ENCODE measurements at regions not wholly inside any gene's neighbourhood (a gene's known extent, or its start where the extent isn't known, plus 50 kb on each side); places are given as distances from the start of the nearest gene placed in this dataset.
A peak's percentile ranks its signal among the peaks of the same experiment; 100 is the strongest.

DNA sequence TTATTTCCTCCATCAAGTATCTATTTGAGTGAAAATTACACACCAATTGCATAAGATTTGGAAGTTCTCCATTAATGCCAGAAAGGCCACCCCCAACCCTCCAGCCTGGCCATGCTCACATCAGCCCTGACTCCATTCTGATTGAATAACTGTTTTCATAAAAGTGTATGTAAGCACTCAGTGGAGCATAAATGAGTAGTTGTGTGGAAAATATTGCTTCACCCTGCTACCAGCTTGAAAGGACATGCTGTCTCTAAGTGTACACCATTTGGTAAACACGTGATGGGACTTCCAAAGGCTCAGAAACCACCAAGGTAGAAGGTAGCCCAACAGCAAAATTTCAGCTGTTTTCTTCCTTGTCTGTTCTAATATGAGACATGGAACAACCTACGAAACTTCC is 393.8 kb downstream of the ZNF385D start:
- Histone ChIP-seq H3K27ac (no peak overlapping the region), H3K4me1 (no peaks in the 10 kb centered on the region), H3K27me3 (no peaks in the 10 kb centered on the region), H3K36me3 (no peaks in the 10 kb centered on the region), H3K4me3 (no peak overlapping the region), H3K9me3 (peaks cover 0 to 13% of the 10 kb centered on the region in 2 donors)
- DNase-seq (ENCODE audit: low spot score in 2 of 2): no peak
- intact Hi-C loops (cut with DNase I): no loop called here
- TF ChIP-seq, protein P1, sequence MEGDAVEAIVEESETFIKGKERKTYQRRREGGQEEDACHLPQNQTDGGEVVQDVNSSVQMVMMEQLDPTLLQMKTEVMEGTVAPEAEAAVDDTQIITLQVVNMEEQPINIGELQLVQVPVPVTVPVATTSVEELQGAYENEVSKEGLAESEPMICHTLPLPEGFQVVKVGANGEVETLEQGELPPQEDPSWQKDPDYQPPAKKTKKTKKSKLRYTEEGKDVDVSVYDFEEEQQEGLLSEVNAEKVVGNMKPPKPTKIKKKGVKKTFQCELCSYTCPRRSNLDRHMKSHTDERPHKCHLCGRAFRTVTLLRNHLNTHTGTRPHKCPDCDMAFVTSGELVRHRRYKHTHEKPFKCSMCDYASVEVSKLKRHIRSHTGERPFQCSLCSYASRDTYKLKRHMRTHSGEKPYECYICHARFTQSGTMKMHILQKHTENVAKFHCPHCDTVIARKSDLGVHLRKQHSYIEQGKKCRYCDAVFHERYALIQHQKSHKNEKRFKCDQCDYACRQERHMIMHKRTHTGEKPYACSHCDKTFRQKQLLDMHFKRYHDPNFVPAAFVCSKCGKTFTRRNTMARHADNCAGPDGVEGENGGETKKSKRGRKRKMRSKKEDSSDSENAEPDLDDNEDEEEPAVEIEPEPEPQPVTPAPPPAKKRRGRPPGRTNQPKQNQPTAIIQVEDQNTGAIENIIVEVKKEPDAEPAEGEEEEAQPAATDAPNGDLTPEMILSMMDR (IDR thresholded peaks at IDR 0.05): no peak

DNA sequence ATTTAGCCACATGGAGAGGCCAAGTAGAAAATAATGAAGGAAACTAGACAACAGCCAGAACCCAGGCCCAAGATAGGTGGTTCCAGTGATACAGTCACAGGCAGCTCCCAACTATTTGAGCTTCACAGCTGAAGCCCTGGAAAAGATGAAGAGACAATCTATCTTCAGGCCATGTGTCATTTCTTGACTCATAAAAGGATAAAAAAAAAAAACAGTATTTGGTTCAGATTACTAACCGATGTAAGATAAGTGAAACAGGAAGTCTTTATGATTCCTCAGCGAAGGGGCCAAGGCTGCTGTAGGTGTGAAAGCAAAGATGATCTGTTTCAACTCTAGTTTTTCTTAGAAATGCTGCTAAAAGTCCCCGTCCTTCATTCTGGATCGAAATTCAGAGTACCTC is 394.6 kb downstream of the ZNF385D start:
- Histone ChIP-seq H3K4me3 (no peak overlapping the region), H3K27me3 (no peaks in the 10 kb centered on the region), H3K27ac (no peak overlapping the region), H3K4me1 (no peaks in the 10 kb centered on the region), H3K9me3 (peaks cover 0 to 11% of the 10 kb centered on the region in 2 donors), H3K36me3 (no peaks in the 10 kb centered on the region)
- DNase-seq (ENCODE audit: low spot score in 2 of 2): no peak
- intact Hi-C loops (cut with DNase I): no loop called here
- TF ChIP-seq, protein P1 (IDR thresholded peaks at IDR 0.05): no peak

DNA sequence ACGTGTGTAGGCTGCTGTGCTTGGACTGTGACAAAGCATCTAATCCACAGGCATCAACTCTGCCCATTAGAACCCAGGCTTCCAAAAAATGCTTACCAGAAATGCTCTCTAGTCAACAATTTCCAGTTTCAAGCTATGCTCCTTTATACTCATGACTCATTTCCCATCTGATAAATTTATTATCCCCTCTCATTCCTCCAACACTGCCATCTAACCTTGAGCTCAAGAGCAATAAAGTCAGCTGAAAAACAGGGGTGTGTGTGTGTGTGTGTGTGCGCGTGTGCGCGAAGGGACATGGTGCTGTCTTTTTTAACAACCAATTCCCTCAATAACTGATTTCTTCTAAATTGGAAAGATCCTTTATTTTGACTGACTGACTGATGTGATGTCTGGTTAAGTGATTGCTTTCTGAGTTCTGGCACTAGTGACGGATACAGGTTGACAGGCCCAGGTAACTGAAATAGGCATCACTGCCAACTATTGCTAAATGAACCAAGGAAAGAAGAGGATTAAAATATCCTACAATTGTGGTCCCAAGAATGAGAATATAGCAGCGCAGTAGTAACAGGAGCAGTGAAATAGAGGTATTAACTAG is 405.5 kb downstream of the ZNF385D start:
- no peak overlapping the region for H3K4me3 ChIP-seq
- intact Hi-C loops (cut with DNase I): no loop called here
- no peak for DNase-seq (ENCODE audit: low spot score in 2 of 2)
- H3K27me3 ChIP-seq: no peaks in the 10 kb centered on the region
- no peaks in the 10 kb centered on the region for H3K9me3 ChIP-seq
- no peaks in the 10 kb centered on the region for H3K36me3 ChIP-seq
- no peaks in the 10 kb centered on the region for H3K4me1 ChIP-seq
- TF ChIP-seq, protein P1 (IDR thresholded peaks at IDR 0.05): no peak
- no peak overlapping the region for H3K27ac ChIP-seq

DNA sequence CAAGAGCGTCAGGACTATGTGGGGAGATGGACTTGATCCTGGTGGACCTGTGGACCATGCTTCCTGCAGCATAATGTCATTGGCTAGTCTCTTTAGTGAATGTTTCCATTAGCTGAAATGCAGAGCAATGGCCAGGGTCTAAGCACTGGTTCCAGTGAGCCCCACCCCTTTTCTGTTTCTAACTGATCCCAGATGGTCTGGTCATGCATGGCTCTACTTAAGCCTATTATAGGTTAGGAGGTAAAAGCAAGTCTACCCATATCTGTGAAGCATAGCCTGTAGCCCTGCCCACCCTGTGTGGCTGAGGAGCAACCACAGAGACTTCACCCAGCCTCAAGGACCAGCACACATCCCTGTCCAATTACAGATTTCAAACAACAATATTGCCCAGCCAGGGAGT is 419.2 kb downstream of the ZNF385D start:
- H3K4me1 ChIP-seq: peaks cover 0 to 5% of the 10 kb centered on the region in 2 donors
- no peak overlapping the region for H3K27ac ChIP-seq
- intact Hi-C loops (cut with DNase I): no loop called here
- H3K4me3 ChIP-seq: no peak overlapping the region
- no peaks in the 10 kb centered on the region for H3K36me3 ChIP-seq
- no peaks in the 10 kb centered on the region for H3K27me3 ChIP-seq
- no peaks in the 10 kb centered on the region for H3K9me3 ChIP-seq
- TF ChIP-seq, protein P1 (IDR thresholded peaks at IDR 0.05): no peak
- no peak for DNase-seq (ENCODE audit: low spot score in 2 of 2)

DNA sequence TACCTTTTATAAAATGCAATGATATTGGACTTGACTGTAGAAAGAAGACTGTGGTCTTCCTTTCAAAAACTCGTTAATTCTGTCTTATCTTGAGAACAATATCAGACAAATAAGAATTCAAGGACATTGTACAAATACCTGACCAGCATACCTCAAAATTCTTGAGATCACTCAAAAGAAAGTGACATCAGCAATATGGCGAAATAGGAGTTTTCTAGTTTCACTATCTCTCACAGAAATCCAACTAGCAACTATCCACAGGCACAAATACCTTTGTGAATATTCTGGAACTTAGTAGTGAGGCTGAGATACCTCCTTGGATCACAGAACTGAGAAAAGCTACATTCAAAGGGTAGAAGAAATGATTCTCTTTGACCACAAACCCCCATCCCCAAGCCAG is 419.7 kb downstream of the ZNF385D start:
- TF ChIP-seq, protein P1 (IDR thresholded peaks at IDR 0.05): no peak
- intact Hi-C loops (cut with DNase I): no loop called here

DNA sequence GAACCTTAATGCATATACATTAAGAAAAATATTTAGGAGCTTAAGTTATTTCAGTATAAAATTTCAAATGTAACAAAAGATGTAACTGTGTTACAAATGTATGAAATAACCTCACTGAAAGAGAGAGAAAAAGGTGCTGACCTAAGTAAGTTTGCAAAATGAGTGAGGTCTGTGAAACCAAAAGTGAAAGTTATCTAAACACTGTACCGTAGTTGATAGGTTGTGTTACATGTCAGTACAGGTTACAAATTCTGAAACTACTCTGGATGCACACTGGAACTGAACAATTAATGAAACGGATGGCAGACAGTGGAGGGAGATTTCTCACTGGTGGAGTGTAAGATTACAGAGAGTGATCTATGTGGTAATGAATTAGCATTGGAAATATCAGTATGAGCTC is 420.7 kb downstream of the ZNF385D start:
- TF ChIP-seq, protein P1 (IDR thresholded peaks at IDR 0.05): no peak
- Histone ChIP-seq H3K27ac (no peak overlapping the region), H3K9me3 (no peaks in the 10 kb centered on the region), H3K4me1 (peaks cover 0 to 9% of the 10 kb centered on the region in 2 donors), H3K27me3 (no peaks in the 10 kb centered on the region), H3K4me3 (peak overlapping the region; percentile 23 to 34), H3K36me3 (no peaks in the 10 kb centered on the region)
- DNase-seq (ENCODE audit: low spot score in 2 of 2): no peak
- intact Hi-C loops (cut with DNase I): no loop called here

More for the DNA sequence above, 419.7 kb downstream of the ZNF385D start:
- Histone ChIP-seq H3K36me3 (no peaks in the 10 kb centered on the region), H3K4me3 (no peak overlapping the region), H3K4me1 (peaks cover 0 to 5% of the 10 kb centered on the region in 2 donors), H3K27ac (no peak overlapping the region), H3K9me3 (no peaks in the 10 kb centered on the region), H3K27me3 (no peaks in the 10 kb centered on the region)
- DNase-seq (ENCODE audit: low spot score in 2 of 2): no peak

Data from ascending aorta (tissue), 2 donors.